Endothelial cell (in vitro differentiated cells): ENCODE measurements at regions not wholly inside any gene's neighbourhood (a gene's known extent, or its start where the extent isn't known, plus 50 kb on each side); places are given as distances from the start of the nearest gene placed in this dataset.

Experiments used
- DNase-seq: peaks from one replicate; pipeline ENCODE4 v3.0.0; 2021; ENCODE audit warnings: low spot score
- H3K27ac Mint-ChIP-seq: one replicate; pipeline ENCODE4 v1.8.0; 2021; ENCODE audit warnings: mixed read lengths, inconsistent platforms; ENCODE audit not compliant: unreplicated experiment
- H3K27me3 Mint-ChIP-seq: one replicate; pipeline ENCODE4 v1.8.0; 2021; ENCODE audit warnings: mild to moderate bottlenecking, moderate library complexity, mixed read lengths, inconsistent platforms; ENCODE audit not compliant: unreplicated experiment
- H3K36me3 Mint-ChIP-seq: one replicate; pipeline ENCODE4 v1.8.0; 2021; ENCODE audit warnings: mild to moderate bottlenecking, low read depth, mixed read lengths, inconsistent platforms; ENCODE audit not compliant: unreplicated experiment
- H3K4me1 Mint-ChIP-seq: one replicate; pipeline ENCODE4 v1.8.0; 2021; ENCODE audit warnings: mild to moderate bottlenecking, mixed read lengths, inconsistent platforms; ENCODE audit not compliant: unreplicated experiment
- H3K4me3 Mint-ChIP-seq: one replicate; pipeline ENCODE4 v1.8.0; 2021; ENCODE audit warnings: mild to moderate bottlenecking, mixed read lengths, inconsistent platforms; ENCODE audit not compliant: unreplicated experiment
- H3K9me3 Mint-ChIP-seq: one replicate; pipeline ENCODE4 v1.8.0; 2021; ENCODE audit warnings: mixed read lengths, inconsistent platforms; ENCODE audit not compliant: unreplicated experiment
- TF ChIP-seq, protein P1 (sequence below): fragments of 200-600 bp; sonication (generic); IDR thresholded peaks from one replicate; pipeline ENCODE4 v1.5.0; 2021; ENCODE audit warnings: antibody characterized with exemption; ENCODE audit not compliant: unreplicated experiment

DNA sequence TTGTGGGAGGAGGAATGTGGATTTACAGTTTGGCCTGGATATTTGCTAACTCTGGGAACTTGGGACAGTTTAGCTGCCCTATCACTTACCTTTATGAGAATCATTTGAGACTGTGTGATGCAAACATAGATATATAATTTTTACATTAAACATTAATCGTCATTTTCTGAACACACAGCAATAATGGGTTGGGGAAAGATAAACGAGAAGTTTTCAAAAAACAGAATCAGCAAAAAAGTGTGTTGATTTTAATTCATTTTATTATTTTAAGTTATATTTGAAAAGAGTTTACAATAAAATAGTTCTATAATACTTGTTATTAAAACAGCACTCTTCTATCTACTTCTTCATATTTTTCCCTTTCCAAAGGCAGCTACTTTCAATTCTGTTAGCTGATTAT lies 813.3 kb downstream of the SLC4A3 start:
- H3K36me3 Mint-ChIP-seq: no peaks in the 10 kb centered on the region
- no peak overlapping the region for H3K4me3 Mint-ChIP-seq
- TF ChIP-seq, protein P1, sequence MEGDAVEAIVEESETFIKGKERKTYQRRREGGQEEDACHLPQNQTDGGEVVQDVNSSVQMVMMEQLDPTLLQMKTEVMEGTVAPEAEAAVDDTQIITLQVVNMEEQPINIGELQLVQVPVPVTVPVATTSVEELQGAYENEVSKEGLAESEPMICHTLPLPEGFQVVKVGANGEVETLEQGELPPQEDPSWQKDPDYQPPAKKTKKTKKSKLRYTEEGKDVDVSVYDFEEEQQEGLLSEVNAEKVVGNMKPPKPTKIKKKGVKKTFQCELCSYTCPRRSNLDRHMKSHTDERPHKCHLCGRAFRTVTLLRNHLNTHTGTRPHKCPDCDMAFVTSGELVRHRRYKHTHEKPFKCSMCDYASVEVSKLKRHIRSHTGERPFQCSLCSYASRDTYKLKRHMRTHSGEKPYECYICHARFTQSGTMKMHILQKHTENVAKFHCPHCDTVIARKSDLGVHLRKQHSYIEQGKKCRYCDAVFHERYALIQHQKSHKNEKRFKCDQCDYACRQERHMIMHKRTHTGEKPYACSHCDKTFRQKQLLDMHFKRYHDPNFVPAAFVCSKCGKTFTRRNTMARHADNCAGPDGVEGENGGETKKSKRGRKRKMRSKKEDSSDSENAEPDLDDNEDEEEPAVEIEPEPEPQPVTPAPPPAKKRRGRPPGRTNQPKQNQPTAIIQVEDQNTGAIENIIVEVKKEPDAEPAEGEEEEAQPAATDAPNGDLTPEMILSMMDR: no peak
- peaks cover 1% of the 10 kb centered on the region for H3K27me3 Mint-ChIP-seq
- no peak overlapping the region for H3K27ac Mint-ChIP-seq
- no peaks in the 10 kb centered on the region for H3K4me1 Mint-ChIP-seq
- no peaks in the 10 kb centered on the region for H3K9me3 Mint-ChIP-seq
- DNase-seq: no peak

GRCh38 chr2:220441404-220441803 lies 814.0 kb downstream of the SLC4A3 start:
- no peak for DNase-seq
- peaks cover 2% of the 10 kb centered on the region for H3K27me3 Mint-ChIP-seq
- TF ChIP-seq, protein P1: no peak
- no peaks in the 10 kb centered on the region for H3K36me3 Mint-ChIP-seq
- H3K4me3 Mint-ChIP-seq: no peak overlapping the region
- no peaks in the 10 kb centered on the region for H3K9me3 Mint-ChIP-seq
- H3K27ac Mint-ChIP-seq: no peak overlapping the region
- no peaks in the 10 kb centered on the region for H3K4me1 Mint-ChIP-seq

- Mint-ChIP-seq H3K27ac (no peak overlapping the region), H3K27me3 (peaks cover 2% of the 10 kb centered on the region), H3K9me3 (no peaks in the 10 kb centered on the region), H3K36me3 (no peaks in the 10 kb centered on the region), H3K4me3 (no peak overlapping the region), H3K4me1 (no peaks in the 10 kb centered on the region)
- TF ChIP-seq, protein P1: no peak
- DNase-seq: no peak
Measured at GRCh38 chr2:220442012-220442411, 814.6 kb downstream of the SLC4A3 start.

DNA sequence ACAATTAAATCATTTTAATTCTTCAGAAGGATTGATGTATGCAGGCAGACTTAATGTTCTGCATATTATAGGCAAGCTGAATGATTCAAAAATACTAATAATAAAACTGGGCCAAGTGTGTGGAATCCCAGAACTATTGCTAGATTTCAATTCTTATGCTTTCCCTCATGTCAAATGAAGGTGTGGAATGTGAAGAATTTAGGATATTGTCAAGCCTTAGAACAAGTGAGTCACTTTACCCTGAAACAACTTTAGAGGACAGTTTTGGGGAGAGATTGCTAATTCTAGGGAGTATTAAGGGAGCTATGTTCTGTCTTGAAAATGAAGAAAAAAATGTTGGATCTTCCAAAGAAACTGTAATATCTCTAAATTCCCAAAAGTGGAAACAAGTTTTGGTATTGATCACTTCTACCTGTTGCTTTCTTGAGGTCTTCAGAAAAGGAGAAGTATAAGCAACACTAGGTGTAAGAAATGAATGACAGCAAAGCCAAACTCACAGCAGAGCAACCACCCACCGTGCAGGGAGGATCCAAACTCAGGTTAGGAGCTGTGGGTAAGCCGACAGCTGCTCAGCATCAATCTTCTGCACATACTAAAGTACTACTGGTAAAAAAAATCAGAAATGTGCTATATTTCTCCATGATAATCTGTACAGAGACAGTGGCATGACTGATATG lies 818.1 kb downstream of the SLC4A3 start:
- Mint-ChIP-seq H3K27me3 (peaks cover 2% of the 10 kb centered on the region), H3K9me3 (no peaks in the 10 kb centered on the region), H3K4me3 (no peak overlapping the region), H3K36me3 (no peaks in the 10 kb centered on the region), H3K27ac (no peak overlapping the region), H3K4me1 (no peaks in the 10 kb centered on the region)
- TF ChIP-seq, protein P1: no peak
- no peak for DNase-seq

DNA sequence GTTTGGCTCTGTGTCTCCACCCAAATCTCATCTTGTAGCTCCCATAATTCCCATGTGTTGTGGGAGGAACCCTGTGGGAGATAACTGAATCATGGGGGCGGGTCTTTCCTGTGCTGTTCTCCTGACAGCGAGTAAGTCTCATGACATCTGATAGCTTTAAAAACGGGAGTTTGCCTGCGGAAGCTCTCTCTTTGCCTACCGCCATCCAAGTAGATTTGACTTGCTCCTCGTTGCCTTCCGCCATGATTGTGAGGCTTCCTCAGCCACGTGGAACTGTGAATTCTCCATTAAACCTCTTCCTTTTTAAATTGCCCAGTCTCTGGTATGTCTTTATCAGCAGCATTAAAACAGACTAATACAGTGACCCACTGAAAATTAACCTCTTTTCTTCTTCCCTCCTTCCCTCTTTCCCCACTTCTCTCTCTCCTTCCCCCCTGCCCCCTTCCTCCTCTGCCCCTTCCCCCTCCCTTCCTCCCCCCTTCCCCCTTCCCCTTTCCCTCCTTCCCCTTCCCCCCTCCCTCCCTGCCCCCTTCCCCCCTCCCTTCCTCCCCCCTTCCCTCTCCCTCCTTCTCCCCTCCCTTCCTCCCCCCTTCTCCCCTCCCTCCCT lies 818.8 kb downstream of the SLC4A3 start:
- Mint-ChIP-seq H3K27ac (no peak overlapping the region), H3K27me3 (peaks cover 2% of the 10 kb centered on the region), H3K9me3 (no peaks in the 10 kb centered on the region), H3K36me3 (no peaks in the 10 kb centered on the region), H3K4me3 (no peak overlapping the region), H3K4me1 (no peaks in the 10 kb centered on the region)
- TF ChIP-seq, protein P1: no peak
- no peak for DNase-seq
